ENCODE measurements at regions not wholly inside any gene's neighbourhood (a gene's known extent, or its start where the extent isn't known, plus 50 kb on each side); places are given as distances from the start of the nearest gene placed in this dataset.

DNA sequence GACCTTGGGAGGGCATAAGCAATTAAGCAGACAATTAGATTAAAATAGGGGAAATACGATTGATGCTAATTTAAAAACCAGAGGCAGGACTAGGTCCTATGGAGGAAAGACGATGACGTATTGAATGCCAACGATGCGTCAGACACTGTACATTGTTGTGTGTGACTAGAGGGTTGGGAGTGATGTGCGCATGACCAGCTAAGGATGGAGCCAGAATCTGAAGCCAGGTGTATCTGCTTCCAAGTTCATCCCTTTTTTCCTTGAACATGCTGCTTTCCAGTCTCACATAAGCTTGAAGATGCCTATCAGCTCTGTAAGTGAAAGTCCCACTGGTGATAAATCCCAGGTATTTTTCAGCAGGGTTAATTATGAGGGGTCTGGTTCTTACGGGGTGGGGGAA is 576.2 kb downstream of the MATN1 start:
- TF ChIP-seq POLR2A (IDR thresholded peaks at IDR 0.05; ENCODE audit: low read length): no peak
- TF ChIP-seq GATA1 (IDR thresholded peaks at IDR 0.05; ENCODE audit: low read depth, low read length): no peak

Measured in erythroblast (primary cell).